Bronchial epithelial cell (primary cell): ENCODE measurements at regions not wholly inside any gene's neighbourhood (a gene's known extent, or its start where the extent isn't known, plus 50 kb on each side); places are given as distances from the start of the nearest gene placed in this dataset.

Experiments
- DNase-seq: peaks from one replicate; pipeline ENCODE4 v3.0.0-alpha.2; 2010; ENCODE audit warnings: low read depth
- FAIRE-seq: peaks from 2 replicates; lab custom pipeline; 2011; peaks lifted over from hg19 to GRCh38; lab: Jason Lieb, UNC
- H3K27me3 ChIP-seq: 2 replicates; pipeline ENCODE4 v1.5.1; 2011; ENCODE audit warnings: low read length; ENCODE audit not compliant: control insufficient read depth, insufficient read depth
- H3K36me3 ChIP-seq: 2 replicates; pipeline ENCODE4 v1.5.1; 2011; ENCODE audit warnings: low read length; ENCODE audit not compliant: control insufficient read depth, insufficient read depth
- H3K4me3 ChIP-seq: 2 replicates; pipeline ENCODE4 v1.5.1; 2011; ENCODE audit warnings: mild to moderate bottlenecking, low read depth, low read length, control low read depth
- CTCF ChIP-seq: IDR thresholded peaks from 2 replicates; pipeline ENCODE4 v1.5.1; 2011; ENCODE audit warnings: mild to moderate bottlenecking, moderate library complexity, low read length, control low read depth, inconsistent platforms; ENCODE audit not compliant: insufficient read depth, severe bottlenecking

GRCh38 chr15:38992930-38993329 lies 428.3 kb upstream of the RASGRP1 start:
- no peak overlapping the region for H3K4me3 ChIP-seq
- H3K36me3 ChIP-seq, result no peaks in the 10 kb centered on the region
- no peaks in the 10 kb centered on the region for H3K27me3 ChIP-seq
- DNase-seq (no peak), FAIRE-seq (no peak)
- no peak for TF ChIP-seq CTCF

- no peaks in the 10 kb centered on the region for H3K36me3 ChIP-seq
- FAIRE-seq, result no peak
These were observed 429.7 kb upstream of the RASGRP1 start for GRCh38 chr15:38994310-38994709.

GRCh38 chr15:38996111-38996631 lies 431.6 kb upstream of the RASGRP1 start:
- FAIRE-seq, result no peak
- Histone ChIP-seq H3K4me3 (no peak overlapping the region), H3K36me3 (no peaks in the 10 kb centered on the region), H3K27me3 (no peaks in the 10 kb centered on the region)
- peak; percentile 85 for DNase-seq
- no peak for TF ChIP-seq CTCF

More at GRCh38 chr15:38994310-38994709, 429.7 kb upstream of the RASGRP1 start:
- no peak for TF ChIP-seq CTCF
- H3K27me3 ChIP-seq, result no peaks in the 10 kb centered on the region
- H3K4me3 ChIP-seq, result no peak overlapping the region
- no peak for DNase-seq

GRCh38 chr15:38997841-38998240 lies 433.2 kb upstream of the RASGRP1 start:
- no peak for FAIRE-seq
- no peak for TF ChIP-seq CTCF
- Histone ChIP-seq H3K4me3 (no peak overlapping the region), H3K36me3 (no peaks in the 10 kb centered on the region), H3K27me3 (no peaks in the 10 kb centered on the region)
- no peak for DNase-seq

GRCh38 chr15:39000008-39000734 lies 435.6 kb upstream of the RASGRP1 start:
- no peak overlapping the region for H3K4me3 ChIP-seq
- FAIRE-seq (no peak), DNase-seq (no peak)
- no peaks in the 10 kb centered on the region for H3K27me3 ChIP-seq
- no peaks in the 10 kb centered on the region for H3K36me3 ChIP-seq
- no peak for TF ChIP-seq CTCF
